Activated CD4-positive, alpha-beta T cell treated with anti-CD3 and anti-CD28 coated beads, Interleukin-2, amount 50 U/mL, for 24 hours (primary cell): ENCODE measurements at regions not wholly inside any gene's neighbourhood (a gene's known extent, or its start where the extent isn't known, plus 50 kb on each side); places are given as distances from the start of the nearest gene placed in this dataset.

ENCODE experiments used
- DNase-seq, 2 donors: peaks; one replicate each; pipeline ENCODE4 v3.0.0-alpha.2; 2020; ENCODE audit warnings: low read depth in 1 of 2, low spot score in 1 of 2

GRCh38 chr13:40161351-40161810 lies 505.1 kb downstream of the FOXO1 start:
- DNase-seq: no peak

- no peak for DNase-seq
These were observed 504.5 kb downstream of the FOXO1 start for GRCh38 chr13:40161931-40162330.

GRCh38 chr13:40163066-40164000 lies 503.1 kb downstream of the FOXO1 start:
- no peak for DNase-seq

- no peak for DNase-seq
These were observed 502.3 kb downstream of the FOXO1 start for GRCh38 chr13:40164133-40164532.

- DNase-seq: no peak
These were observed 501.0 kb downstream of the FOXO1 start for GRCh38 chr13:40165316-40165932.

- DNase-seq: no peak
These were observed 499.1 kb downstream of the FOXO1 start for GRCh38 chr13:40167327-40167726.

GRCh38 chr13:40168425-40169166 lies 497.8 kb downstream of the FOXO1 start:
- no peak for DNase-seq

- DNase-seq: no peak
These were observed 497.0 kb downstream of the FOXO1 start for GRCh38 chr13:40169476-40169875.

GRCh38 chr13:40170091-40170490 lies 496.4 kb downstream of the FOXO1 start:
- no peak for DNase-seq

GRCh38 chr13:40170982-40171381 lies 495.5 kb downstream of the FOXO1 start:
- peak in 1 of 2 donors; percentile 52 for DNase-seq

- no peak for DNase-seq
These were observed 494.9 kb downstream of the FOXO1 start for GRCh38 chr13:40171566-40171965.

GRCh38 chr13:40172149-40172591 lies 494.3 kb downstream of the FOXO1 start:
- no peak for DNase-seq

- no peak for DNase-seq
These were observed 493.6 kb downstream of the FOXO1 start for GRCh38 chr13:40172878-40173277.

- DNase-seq: no peak
These were observed 490.8 kb downstream of the FOXO1 start for GRCh38 chr13:40175639-40176038.

- no peak for DNase-seq
These were observed 490.2 kb downstream of the FOXO1 start for GRCh38 chr13:40176242-40176641.

- DNase-seq: no peak
These were observed 488.3 kb downstream of the FOXO1 start for GRCh38 chr13:40178130-40178529.

- no peak for DNase-seq
These were observed 486.8 kb downstream of the FOXO1 start for GRCh38 chr13:40179445-40180281.

- DNase-seq: no peak
These were observed 485.7 kb downstream of the FOXO1 start for GRCh38 chr13:40180776-40181175.

- no peak for DNase-seq
These were observed 485.1 kb downstream of the FOXO1 start for GRCh38 chr13:40181203-40181845.

- no peak for DNase-seq
These were observed 483.9 kb downstream of the FOXO1 start for GRCh38 chr13:40182591-40182990.
